Left lung (tissue), 4 donors: ENCODE measurements at regions not wholly inside any gene's neighbourhood (a gene's known extent, or its start where the extent isn't known, plus 50 kb on each side); places are given as distances from the start of the nearest gene placed in this dataset.

Source experiments
- ATAC-seq: fragments of 200-7000 bp; cut with Tn5 transposase; one replicate; pipeline ENCODE4 v1.9.1; 2020; ENCODE audit warnings: moderate library complexity
- DNase-seq, 4 donors: peaks; one replicate each; pipeline ENCODE4 v3.0.0-alpha.2; 2013 to 2020
- H3K27ac ChIP-seq, 2 donors: fragments of 200-600 bp; sonication (generic) in 1 of 2; one replicate each; pipeline versions ENCODE4 v1.5.0 to v1.8.0; 2020 to 2021
- H3K27me3 ChIP-seq, 2 donors: fragments of 200-600 bp; sonication (generic) in 1 of 2; one replicate each; pipeline versions ENCODE4 v1.5.0 to v1.8.0; 2020 to 2021
- H3K36me3 ChIP-seq, 2 donors: fragments of 200-600 bp; sonication (generic) in 1 of 2; one replicate each; pipeline versions ENCODE4 v1.5.0 to v1.8.0; 2020 to 2021
- H3K4me1 ChIP-seq, 2 donors: fragments of 200-600 bp; one replicate each; pipeline ENCODE4 v1.8.0; 2021
- H3K4me3 ChIP-seq, 2 donors: fragments of 200-600 bp; sonication (generic) in 1 of 2; one replicate each; pipeline versions ENCODE4 v1.5.0 to v1.8.0; 2020 to 2021; ENCODE audit warnings: mild to moderate bottlenecking in 1 of 2
- H3K9me3 ChIP-seq, 2 donors: fragments of 200-600 bp; sonication (generic) in 1 of 2; one replicate each; pipeline versions ENCODE4 v1.5.0 to v1.8.0; 2020 to 2021
- CTCF ChIP-seq, 2 donors: fragments of 200-600 bp; sonication (generic) in 1 of 2; IDR thresholded peaks; one replicate each; pipeline versions ENCODE4 v1.5.0 to v1.8.0; 2021; ENCODE audit warnings: antibody characterized with exemption in 2 of 2
- intact Hi-C, 2 donors: fragments of 100-400 bp; cut with DNase I; formaldehyde crosslinking; loops; one replicate each; pipeline versions ENCODE4 v1.11.2 to v1.14.2; 2022
- donor health status: DM: no; HTN: yes; CAD: no.
- donor health status: DM: no; HTN: no; CAD: no.

GRCh38 chr20:50396623-50397022 lies 113.6 kb upstream of the PTPN1 start:
- no peak for DNase-seq
- H3K27me3 ChIP-seq, result no peaks in the 10 kb centered on the region
- no peak overlapping the region for H3K4me3 ChIP-seq
- intact Hi-C loops, result no loop called here
- no peak for TF ChIP-seq CTCF (IDR thresholded peaks at IDR 0.05)
- no peak for ATAC-seq
- no peaks in the 10 kb centered on the region for H3K36me3 ChIP-seq
- H3K4me1 ChIP-seq, result peaks cover 32 to 67% of the 10 kb centered on the region in 2 donors
- H3K9me3 ChIP-seq, result no peaks in the 10 kb centered on the region
- H3K27ac ChIP-seq, result no peak overlapping the region

GRCh38 chr20:50397058-50397457 lies 113.1 kb upstream of the PTPN1 start:
- no peaks in the 10 kb centered on the region for H3K9me3 ChIP-seq
- peaks cover 32 to 71% of the 10 kb centered on the region in 2 donors for H3K4me1 ChIP-seq
- no peak for TF ChIP-seq CTCF (IDR thresholded peaks at IDR 0.05)
- H3K4me3 ChIP-seq, result no peak overlapping the region
- ATAC-seq (no peak), DNase-seq (no peak)
- H3K27ac ChIP-seq, result no peak overlapping the region
- intact Hi-C loops, result no loop called here
- H3K27me3 ChIP-seq, result no peaks in the 10 kb centered on the region
- H3K36me3 ChIP-seq, result no peaks in the 10 kb centered on the region

GRCh38 chr20:50398064-50398463 lies 112.1 kb upstream of the PTPN1 start:
- Histone ChIP-seq H3K9me3 (no peaks in the 10 kb centered on the region), H3K36me3 (no peaks in the 10 kb centered on the region), H3K4me3 (no peak overlapping the region), H3K27me3 (no peaks in the 10 kb centered on the region), H3K27ac (peak overlapping the region in 1 of 2 donors; percentile 49), H3K4me1 (peaks cover 32 to 73% of the 10 kb centered on the region in 2 donors)
- no peak for ATAC-seq
- DNase-seq, result no peak
- TF ChIP-seq CTCF (IDR thresholded peaks at IDR 0.05), result no peak
- intact Hi-C loops, result no loop called here

- Histone ChIP-seq H3K4me1 (peaks cover 32 to 73% of the 10 kb centered on the region in 2 donors), H3K4me3 (no peak overlapping the region), H3K27ac (peak overlapping the region; percentile 33 to 49), H3K27me3 (no peaks in the 10 kb centered on the region), H3K9me3 (no peaks in the 10 kb centered on the region), H3K36me3 (no peaks in the 10 kb centered on the region)
- TF ChIP-seq CTCF (IDR thresholded peaks at IDR 0.05), result no peak
- intact Hi-C loops, result no loop called here
- ATAC-seq (no peak), DNase-seq (no peak)
Measured at GRCh38 chr20:50398471-50398820, 111.7 kb upstream of the PTPN1 start.

- no peak overlapping the region for H3K4me3 ChIP-seq
- H3K4me1 ChIP-seq, result peaks cover 32 to 76% of the 10 kb centered on the region in 2 donors
- no peaks in the 10 kb centered on the region for H3K36me3 ChIP-seq
- peak; percentile 65 for ATAC-seq
- H3K27me3 ChIP-seq, result no peaks in the 10 kb centered on the region
- H3K9me3 ChIP-seq, result no peaks in the 10 kb centered on the region
- H3K27ac ChIP-seq, result peak overlapping the region; percentile 33 to 49
- intact Hi-C loops, result no loop called here
- DNase-seq, result peak in 3 of 4 donors; percentile 65 to 83 (median 81)
- TF ChIP-seq CTCF (IDR thresholded peaks at IDR 0.05), result no peak
Measured at GRCh38 chr20:50398821-50399554, 111.2 kb upstream of the PTPN1 start.
